Stimulated activated CD8-positive, alpha-beta memory T cell treated with anti-CD3 and anti-CD28 coated beads, Interleukin-15, amount 100 ng/mL, for 4 hours (primary cell): ENCODE measurements at regions not wholly inside any gene's neighbourhood (a gene's known extent, or its start where the extent isn't known, plus 50 kb on each side); places are given as distances from the start of the nearest gene placed in this dataset.
"Not testable (repeated sequence)": the region's sequence is repeated elsewhere in the genome, so short reads cannot be mapped to it uniquely, and the experiment has no call there.

Source experiments
- DNase-seq, 2 donors: peaks; one replicate each; pipeline ENCODE4 v3.0.0-alpha.2; 2020; ENCODE audit warnings: low read depth in 2 of 2

- DNase-seq: no peak
These were observed 88.2 kb upstream of the CCDC71L start for GRCh38 chr7:106749165-106749564.

DNA sequence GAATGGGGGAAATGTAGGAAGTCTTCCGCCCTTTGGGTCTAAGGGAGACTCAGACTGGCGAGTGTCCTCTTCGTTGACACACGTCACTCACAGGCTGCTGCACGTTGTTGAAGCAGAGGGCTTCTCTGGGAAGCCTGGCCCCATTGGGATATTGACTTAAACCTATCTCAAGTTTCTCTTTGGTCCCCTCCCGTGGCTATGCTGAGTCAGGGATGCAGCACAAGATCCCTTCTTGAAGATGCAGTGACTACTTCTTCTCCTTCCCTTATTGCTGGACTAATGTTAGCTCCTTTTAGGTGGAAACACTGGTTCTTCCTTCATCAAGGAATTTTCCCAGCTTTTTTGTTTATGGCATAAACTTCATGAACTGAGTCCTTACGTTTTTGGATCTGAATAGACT, 89.8 kb upstream of the CCDC71L start:
- no peak for DNase-seq

- DNase-seq: no peak
These were observed 91.4 kb upstream of the CCDC71L start for GRCh38 chr7:106752367-106752766.

DNA sequence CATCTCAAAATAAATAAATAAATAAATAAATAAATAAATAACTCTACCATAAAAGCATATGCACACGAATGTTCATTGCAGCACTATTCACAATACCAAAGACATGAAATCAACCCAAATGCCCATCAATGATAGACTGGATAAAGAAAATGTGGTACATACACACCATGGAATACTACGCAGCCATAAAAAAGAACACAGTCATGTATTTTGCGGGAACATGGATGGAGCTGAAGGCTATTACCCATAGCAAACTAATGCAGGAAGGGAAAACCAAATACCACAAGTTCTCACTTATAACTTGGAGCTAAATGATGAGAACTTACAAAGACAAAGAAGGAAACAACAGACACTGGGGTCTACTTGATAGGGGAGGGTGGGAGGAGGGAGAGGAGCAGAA, 94.1 kb upstream of the CCDC71L start:
- DNase-seq: not testable (repeated sequence)

DNA sequence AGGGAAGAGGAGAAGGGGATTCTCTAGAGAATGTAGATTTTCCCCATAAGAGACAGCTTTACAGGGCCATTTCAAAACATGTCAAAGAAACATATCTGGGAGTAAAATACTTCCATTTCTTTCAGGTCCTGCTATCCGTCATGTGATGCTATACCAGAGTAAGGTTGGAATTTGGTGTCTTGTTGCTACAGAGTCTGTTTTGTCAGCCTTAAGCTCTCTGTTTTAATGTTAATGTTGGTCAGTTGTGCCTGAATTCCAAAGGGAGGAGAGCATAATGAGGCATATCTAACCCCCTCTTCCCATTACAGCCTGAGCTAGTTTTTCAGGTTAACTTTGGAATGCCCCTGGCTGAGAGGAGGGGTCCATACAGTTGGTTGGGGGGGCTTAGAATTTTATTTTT, 94.7 kb upstream of the CCDC71L start:
- no peak for DNase-seq

DNA sequence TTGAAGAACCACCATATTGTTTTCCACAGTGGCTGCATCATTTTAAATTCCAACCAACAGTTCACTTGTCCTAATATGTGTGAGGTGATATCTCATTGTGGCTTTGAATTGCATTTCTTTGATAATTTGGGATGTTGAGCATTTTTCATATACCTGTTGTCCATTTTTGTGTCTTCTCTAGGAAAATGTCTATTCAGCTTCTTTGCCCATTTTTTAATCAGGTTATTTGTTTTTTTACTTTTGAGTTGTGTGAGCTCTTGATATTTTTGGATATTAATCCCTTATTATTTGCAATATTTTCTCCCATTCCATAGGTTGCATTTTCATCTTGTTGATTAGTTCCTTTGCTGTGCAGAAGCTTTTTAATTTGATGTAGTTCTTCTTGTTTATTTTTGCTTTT, 95.1 kb upstream of the CCDC71L start:
- DNase-seq: no peak

DNA sequence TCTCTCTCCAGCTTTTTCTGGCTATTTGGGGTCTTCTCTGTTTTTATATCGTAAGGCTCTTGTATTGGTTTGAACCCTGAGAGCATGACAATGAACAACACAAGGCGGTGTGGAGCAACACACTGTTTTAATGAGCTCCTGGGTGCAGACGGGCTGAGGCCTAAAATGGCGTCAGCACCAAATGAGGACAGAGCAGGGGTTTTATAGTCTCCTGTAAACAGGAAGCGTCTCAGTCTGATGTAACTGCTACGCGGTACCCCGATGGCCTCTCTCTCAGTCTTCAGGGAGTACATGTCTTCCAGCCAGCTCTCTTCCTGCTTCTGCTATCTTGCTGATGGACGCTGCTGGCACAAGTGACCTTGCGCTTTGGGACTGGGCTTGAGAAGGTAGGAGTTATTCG, 95.9 kb upstream of the CCDC71L start:
- DNase-seq: no peak

- DNase-seq: no peak
These were observed 96.9 kb upstream of the CCDC71L start for GRCh38 chr7:106757846-106758245.

- not testable (repeated sequence) for DNase-seq
These were observed 101.9 kb upstream of the CCDC71L start for GRCh38 chr7:106762845-106763244.

- no peak for DNase-seq
These were observed 101.4 kb upstream of the PIK3CG start for GRCh38 chr7:106763717-106764116.

GRCh38 chr7:106765727-106766355, 99.2 kb upstream of the PIK3CG start:
- no peak for DNase-seq

DNA sequence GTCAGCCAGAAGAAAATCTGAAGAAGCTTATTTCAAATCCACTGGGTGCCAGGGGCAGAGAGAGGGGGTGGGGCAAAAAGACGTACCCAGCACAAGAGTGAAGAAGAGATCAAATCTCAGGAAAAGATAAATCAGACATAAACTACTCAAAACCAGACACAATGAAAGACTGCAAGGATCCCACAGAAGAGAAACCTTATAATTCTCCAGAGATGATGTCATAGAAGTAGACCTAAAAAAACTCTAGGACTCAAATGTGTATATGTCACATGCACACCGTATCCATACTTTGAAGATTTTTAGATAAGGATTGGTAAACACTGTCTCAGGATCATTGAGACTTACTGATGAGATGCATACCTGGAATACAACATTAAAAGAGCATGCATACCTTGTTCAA, 98.5 kb upstream of the PIK3CG start:
- no peak for DNase-seq

DNA sequence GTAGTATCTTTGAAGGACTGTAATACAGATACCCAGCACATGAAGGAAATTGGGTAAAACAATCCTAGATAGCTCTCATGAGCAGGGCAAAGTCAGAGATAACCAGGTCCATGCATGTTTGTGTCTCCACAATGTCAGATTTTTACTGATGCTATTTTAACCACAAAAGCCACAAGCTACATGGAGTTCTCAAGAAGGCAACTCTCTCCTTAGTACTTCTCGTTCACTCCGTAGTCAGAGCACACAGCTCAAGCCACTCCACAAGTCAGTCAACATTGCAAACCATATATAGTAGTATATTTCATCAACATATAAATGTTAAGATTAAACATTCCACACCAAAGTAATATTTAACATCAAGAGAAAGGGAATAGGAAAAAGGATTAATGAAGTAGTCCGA, 98.0 kb upstream of the PIK3CG start:
- DNase-seq: no peak

DNA sequence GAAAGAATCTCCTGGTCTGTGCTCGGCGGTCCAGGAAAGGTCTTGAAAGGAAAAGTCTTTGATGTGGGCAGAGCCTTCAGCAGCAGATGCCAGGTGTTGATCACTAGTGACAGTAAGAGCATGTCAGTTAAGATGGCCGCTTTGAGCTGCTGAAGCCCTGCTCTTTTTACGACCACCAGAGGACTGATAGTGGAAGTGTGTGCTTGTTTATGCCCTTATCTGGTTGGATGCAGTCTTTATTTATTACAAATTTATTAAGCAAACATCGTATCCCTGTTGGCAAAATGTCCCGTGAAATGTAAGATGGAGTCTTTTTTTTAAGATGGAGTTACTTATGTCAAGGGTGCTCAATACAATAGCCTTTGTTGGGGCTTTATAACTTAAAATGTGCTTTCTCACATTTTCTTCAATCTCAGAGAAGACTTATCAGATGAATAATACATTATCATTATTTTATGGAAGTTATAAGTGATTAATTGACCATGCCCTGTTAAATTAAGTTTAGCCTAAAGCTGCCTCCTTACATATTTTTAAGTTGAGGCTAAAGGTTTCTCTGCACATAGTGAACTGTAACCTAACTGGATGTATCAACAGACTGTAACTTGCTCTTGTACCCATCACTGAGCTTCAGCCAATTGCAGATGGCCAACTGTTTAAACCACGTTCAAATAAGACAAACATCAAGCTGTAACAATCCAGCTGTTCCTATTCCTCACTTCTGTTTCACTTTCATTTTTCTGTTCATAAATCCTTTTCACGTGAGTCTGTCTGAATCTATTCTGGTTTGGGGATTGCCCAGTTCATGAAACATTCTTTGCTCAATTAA, 97.4 kb upstream of the PIK3CG start:
- no peak for DNase-seq

- no peak for DNase-seq
These were observed 96.7 kb upstream of the PIK3CG start for GRCh38 chr7:106768324-106768751.

GRCh38 chr7:106770191-106770590, 94.9 kb upstream of the PIK3CG start:
- no peak for DNase-seq

DNA sequence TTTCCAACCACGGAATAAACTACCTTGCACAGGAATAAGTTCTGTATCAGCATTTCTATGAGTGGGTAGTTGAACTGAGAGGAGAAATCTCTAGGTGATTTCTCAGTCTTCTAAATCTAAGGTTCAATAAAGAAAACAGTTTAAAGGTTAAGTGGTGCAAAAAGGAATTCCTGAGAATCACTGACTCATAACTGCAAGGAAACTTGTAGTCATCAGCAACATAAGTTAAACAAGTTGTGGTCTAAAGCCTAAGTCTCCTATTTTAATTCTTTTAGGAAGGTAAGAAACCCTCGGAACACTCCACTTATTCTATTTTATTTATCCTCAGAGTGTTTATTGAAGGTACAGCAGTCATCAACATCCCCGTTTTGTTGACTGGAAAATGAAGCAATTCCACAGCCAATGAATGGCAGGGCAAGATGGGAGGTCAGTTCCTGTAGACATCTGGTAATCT, 92.4 kb upstream of the PIK3CG start:
- DNase-seq: no peak

- DNase-seq: no peak
These were observed 91.9 kb upstream of the PIK3CG start for GRCh38 chr7:106773228-106773627.

GRCh38 chr7:106773721-106774120, 91.4 kb upstream of the PIK3CG start:
- DNase-seq: no peak

- DNase-seq: no peak
These were observed 90.8 kb upstream of the PIK3CG start for GRCh38 chr7:106774213-106774767.

GRCh38 chr7:106774768-106775551, 90.1 kb upstream of the PIK3CG start:
- DNase-seq: peak in 1 of 2 donors; percentile 30

- DNase-seq: no peak
These were observed 89.5 kb upstream of the PIK3CG start for GRCh38 chr7:106775552-106775936.
